Progenitor cell of endocrine pancreas (in vitro differentiated cells): ENCODE measurements at regions not wholly inside any gene's neighbourhood (a gene's known extent, or its start where the extent isn't known, plus 50 kb on each side); places are given as distances from the start of the nearest gene placed in this dataset.

ENCODE experiments used
- DNase-seq: peaks from one replicate; pipeline ENCODE4 v3.0.0; 2021; ENCODE audit warnings: low spot score; ENCODE audit not compliant: unreplicated experiment
- H3K27ac Mint-ChIP-seq: 2 replicates; pipeline ENCODE4 v1.8.0; 2021; ENCODE audit warnings: mild to moderate bottlenecking, moderate library complexity, mixed read lengths
- H3K27me3 Mint-ChIP-seq: 2 replicates; pipeline ENCODE4 v1.8.0; 2021; ENCODE audit warnings: mixed read lengths
- H3K36me3 Mint-ChIP-seq: 2 replicates; pipeline ENCODE4 v1.8.0; 2022; ENCODE audit warnings: mixed read lengths; ENCODE audit not compliant: insufficient read depth
- H3K4me1 Mint-ChIP-seq: 2 replicates; pipeline ENCODE4 v1.8.0; 2021; ENCODE audit warnings: low read depth, mixed read lengths
- H3K4me3 Mint-ChIP-seq: 2 replicates; pipeline ENCODE4 v1.8.0; 2021; ENCODE audit warnings: low read depth, mild to moderate bottlenecking, moderate library complexity, mixed read lengths
- H3K9me3 Mint-ChIP-seq: 2 replicates; pipeline ENCODE4 v1.8.0; 2021; ENCODE audit warnings: low read depth, mixed read lengths
- CTCF ChIP-seq: fragments of 200-600 bp; sonication (generic); IDR thresholded peaks from one replicate; pipeline ENCODE4 v1.5.0; 2021; ENCODE audit warnings: antibody characterized with exemption, mild to moderate bottlenecking; ENCODE audit not compliant: unreplicated experiment

GRCh38 chr18:44536046-44536445 is 144.6 kb upstream of the SETBP1 start:
- Mint-ChIP-seq H3K4me1 (no peaks in the 10 kb centered on the region), H3K9me3 (no peaks in the 10 kb centered on the region), H3K4me3 (no peak overlapping the region), H3K27ac (no peak overlapping the region), H3K36me3 (no peaks in the 10 kb centered on the region), H3K27me3 (peaks cover 10% of the 10 kb centered on the region)
- no peak for TF ChIP-seq CTCF
- DNase-seq = no peak

- no peak for TF ChIP-seq CTCF
- Mint-ChIP-seq H3K36me3 (no peaks in the 10 kb centered on the region), H3K4me1 (peaks cover 2% of the 10 kb centered on the region), H3K27ac (no peak overlapping the region), H3K27me3 (peaks cover 10% of the 10 kb centered on the region), H3K4me3 (no peak overlapping the region), H3K9me3 (no peaks in the 10 kb centered on the region)
- DNase-seq = no peak
These were observed 144.1 kb upstream of the SETBP1 start for GRCh38 chr18:44536619-44537018.

GRCh38 chr18:44537526-44537925 is 143.2 kb upstream of the SETBP1 start:
- H3K9me3 Mint-ChIP-seq = no peaks in the 10 kb centered on the region
- no peak overlapping the region for H3K4me3 Mint-ChIP-seq

GRCh38 chr18:44539926-44540325 is 140.8 kb upstream of the SETBP1 start:
- DNase-seq = no peak
- Mint-ChIP-seq H3K4me1 (peaks cover 6% of the 10 kb centered on the region), H3K36me3 (no peaks in the 10 kb centered on the region), H3K27me3 (peaks cover 8% of the 10 kb centered on the region), H3K27ac (no peak overlapping the region), H3K9me3 (no peaks in the 10 kb centered on the region), H3K4me3 (no peak overlapping the region)
- no peak for TF ChIP-seq CTCF

More at GRCh38 chr18:44537526-44537925, 143.2 kb upstream of the SETBP1 start:
- DNase-seq = no peak
- Mint-ChIP-seq H3K27ac (no peak overlapping the region), H3K4me1 (peaks cover 6% of the 10 kb centered on the region), H3K27me3 (peaks cover 10% of the 10 kb centered on the region), H3K36me3 (no peaks in the 10 kb centered on the region)
- no peak for TF ChIP-seq CTCF

DNA sequence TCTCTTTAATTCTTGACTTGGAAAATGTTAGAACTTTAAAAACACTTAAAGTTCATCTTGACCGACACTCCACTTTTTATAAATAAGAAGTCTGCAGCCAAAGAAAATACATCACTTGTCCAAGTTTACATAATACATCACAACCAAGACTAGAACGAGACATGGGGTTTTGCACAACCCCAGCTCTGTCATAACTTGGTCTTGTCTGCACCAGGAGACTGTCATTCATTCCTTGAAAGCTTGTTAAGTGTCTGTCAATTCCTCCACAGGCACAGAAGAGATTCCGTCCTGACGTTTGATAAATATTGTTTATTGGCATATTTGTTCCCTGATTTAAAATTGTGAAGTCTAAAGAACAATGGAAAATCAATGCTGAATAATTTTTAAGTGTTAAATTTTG is 139.5 kb upstream of the SETBP1 start:
- DNase-seq = no peak
- H3K36me3 Mint-ChIP-seq = no peaks in the 10 kb centered on the region
- H3K4me3 Mint-ChIP-seq = no peak overlapping the region
- no peak overlapping the region for H3K27ac Mint-ChIP-seq
- no peaks in the 10 kb centered on the region for H3K27me3 Mint-ChIP-seq
- peaks cover 6% of the 10 kb centered on the region for H3K4me1 Mint-ChIP-seq
- TF ChIP-seq CTCF = no peak
- H3K9me3 Mint-ChIP-seq = no peaks in the 10 kb centered on the region
